ENCODE measurements at regions not wholly inside any gene's neighbourhood (a gene's known extent, or its start where the extent isn't known, plus 50 kb on each side); places are given as distances from the start of the nearest gene placed in this dataset.
A peak's percentile ranks its signal among the peaks of the same experiment; 100 is the strongest.

DNA sequence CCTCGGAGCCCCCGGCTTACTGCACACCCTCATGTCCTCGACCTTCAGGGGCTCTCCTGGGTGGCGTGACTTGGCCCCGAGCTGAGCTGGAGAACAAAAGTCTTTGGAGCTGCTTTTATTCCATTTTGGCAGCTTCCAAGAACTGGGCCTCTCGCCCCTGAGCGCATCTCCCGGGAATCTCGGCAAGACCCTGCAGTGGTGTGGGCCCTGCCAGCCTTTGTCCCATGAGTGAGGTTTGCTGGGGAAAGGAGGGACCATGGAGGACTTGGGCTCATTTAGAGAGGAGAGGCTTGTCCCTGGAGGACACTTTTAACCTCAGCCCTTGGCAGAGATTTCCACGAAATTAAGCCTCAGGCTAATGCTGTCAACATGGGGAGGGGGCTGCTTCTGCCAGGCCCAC is 62.3 kb upstream of the SLCO4A1 start (continued):
- TF ChIP-seq, protein P1, sequence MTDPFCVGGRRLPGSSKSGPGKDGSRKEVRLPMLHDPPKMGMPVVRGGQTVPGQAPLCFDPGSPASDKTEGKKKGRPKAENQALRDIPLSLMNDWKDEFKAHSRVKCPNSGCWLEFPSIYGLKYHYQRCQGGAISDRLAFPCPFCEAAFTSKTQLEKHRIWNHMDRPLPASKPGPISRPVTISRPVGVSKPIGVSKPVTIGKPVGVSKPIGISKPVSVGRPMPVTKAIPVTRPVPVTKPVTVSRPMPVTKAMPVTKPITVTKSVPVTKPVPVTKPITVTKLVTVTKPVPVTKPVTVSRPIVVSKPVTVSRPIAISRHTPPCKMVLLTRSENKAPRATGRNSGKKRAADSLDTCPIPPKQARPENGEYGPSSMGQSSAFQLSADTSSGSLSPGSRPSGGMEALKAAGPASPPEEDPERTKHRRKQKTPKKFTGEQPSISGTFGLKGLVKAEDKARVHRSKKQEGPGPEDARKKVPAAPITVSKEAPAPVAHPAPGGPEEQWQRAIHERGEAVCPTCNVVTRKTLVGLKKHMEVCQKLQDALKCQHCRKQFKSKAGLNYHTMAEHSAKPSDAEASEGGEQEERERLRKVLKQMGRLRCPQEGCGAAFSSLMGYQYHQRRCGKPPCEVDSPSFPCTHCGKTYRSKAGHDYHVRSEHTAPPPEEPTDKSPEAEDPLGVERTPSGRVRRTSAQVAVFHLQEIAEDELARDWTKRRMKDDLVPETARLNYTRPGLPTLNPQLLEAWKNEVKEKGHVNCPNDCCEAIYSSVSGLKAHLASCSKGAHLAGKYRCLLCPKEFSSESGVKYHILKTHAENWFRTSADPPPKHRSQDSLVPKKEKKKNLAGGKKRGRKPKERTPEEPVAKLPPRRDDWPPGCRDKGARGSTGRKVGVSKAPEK (CRISPR knock-in tag; IDR thresholded peaks at IDR 0.05; ENCODE audit: borderline replicate concordance), result no peak
- TF ChIP-seq ZNF263 (CRISPR knock-in tag; IDR thresholded peaks at IDR 0.05), result no peak
- TF ChIP-seq SMAD1 (CRISPR knock-in tag; IDR thresholded peaks at IDR 0.05; ENCODE audit: borderline replicate concordance, low read depth), result no peak
- TF ChIP-seq HDAC2 (CRISPR knock-in tag; IDR thresholded peaks at IDR 0.05), result no peak
- no peak for TF ChIP-seq ZEB1 (IDR thresholded peaks at IDR 0.05; ENCODE audit: insufficient replicate concordance, low read depth)
- no peak for TF ChIP-seq JARID2 (CRISPR knock-in tag; IDR thresholded peaks at IDR 0.05; ENCODE audit: insufficient replicate concordance)
- no peak for TF ChIP-seq ZNF329 (CRISPR knock-in tag; IDR thresholded peaks at IDR 0.05; ENCODE audit: low read depth)

DNA sequence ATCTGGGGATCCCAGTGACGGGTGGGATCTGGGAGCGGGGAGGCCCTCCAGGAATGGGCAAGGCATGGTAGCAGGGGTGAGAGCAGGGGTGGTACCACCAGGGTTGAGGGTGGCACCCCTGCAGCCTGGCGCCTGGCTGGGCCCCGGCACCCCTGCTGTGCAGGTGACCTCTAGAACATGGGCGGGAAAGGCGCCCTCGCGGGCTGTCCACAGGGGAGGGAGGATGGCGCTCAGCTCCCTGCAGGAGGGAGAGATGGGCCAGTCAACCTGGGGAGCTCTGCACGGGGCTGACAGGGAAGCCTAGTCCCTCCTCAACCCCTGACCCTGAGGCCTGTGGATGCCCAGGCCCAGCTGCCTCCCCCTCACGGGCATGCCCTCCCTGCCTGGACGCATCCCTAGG is 61.6 kb upstream of the SLCO4A1 start:
- ATAC-seq (peak; percentile 5; the same call in 1 of the 3 replicates), DNase-seq (ENCODE audit: low spot score) (no peak), FAIRE-seq (no peak)
- Histone ChIP-seq H3K79me2 (ENCODE audit: insufficient read depth, low read length) (no peaks in the 10 kb centered on the region), H3K9ac (ENCODE audit: insufficient read depth, low read depth, low read length) (no peak overlapping the region), H3K4me3 (replicated peaks in 1 of 3; ENCODE audit: insufficient read depth in 1 of 3, low read depth in 2 of 3, low read length in 3 of 3) (no peak overlapping the region), H2AFZ (ENCODE audit: low read length) (no peak overlapping the region), H3K27me3 (ENCODE audit: control insufficient read depth in 1 of 2, insufficient read depth in 2 of 2, low read length in 2 of 2) (peaks cover 11 to 93% of the 10 kb centered on the region in 2 experiments), H3K4me1 (ENCODE audit: insufficient read depth, low read length) (no peaks in the 10 kb centered on the region), H3K4me2 (ENCODE audit: low read depth, low read length) (no peak overlapping the region), H3K9me3 (ENCODE audit: low read length) (no peaks in the 10 kb centered on the region), H4K20me1 (ENCODE audit: insufficient read depth, low read length) (peaks cover 27% of the 10 kb centered on the region; the same call in 1 of the 2 replicates), H3K27ac (ENCODE audit: extremely low read length, insufficient read depth, low read length) (no peak overlapping the region), H3K36me3 (replicated peaks in 1 of 2; ENCODE audit: control insufficient read depth in 1 of 2, insufficient read depth in 2 of 2, low read length in 2 of 2) (no peaks in the 10 kb centered on the region)
- in situ Hi-C loops (cut with HindIII; ENCODE audit: extremely low pct_ligation_motif_present, low pct_unique_long_range_greater_than_20kb) (no loop called here), intact Hi-C loops (cut with micrococcal nuclease; ENCODE audit: unreplicated experiment) (loop anchor here (5.0 kb wide), 1 partner anchor 58 kb away; no protein-coding TSS in a partner anchor)
- POLR2A ChIA-PET, result no interaction called here
- TF ChIP-seq ZFP41 (CRISPR knock-in tag; IDR thresholded peaks at IDR 0.05; ENCODE audit: borderline replicate concordance), result no peak
- TF ChIP-seq MYC (CRISPR knock-in tag; IDR thresholded peaks at IDR 0.05; ENCODE audit: borderline replicate concordance), result 0 out of 2 replicates have a peak, but pooled peaks have one; percentile 7
- 24% methylated on average over 9 of the region's 12 CpGs for WGBS (ENCODE audit: low lambda C conversion rate)
- CTCF ChIA-PET (ENCODE audit: low intra/inter-chr PET ratio, low total read pairs), result no interaction called here
- no TSS peak for BruUV-seq (replicated peaks)

All from HepG2 (cell line).